Astrocyte of the cerebellum (primary cell): ENCODE measurements at regions not wholly inside any gene's neighbourhood (a gene's known extent, or its start where the extent isn't known, plus 50 kb on each side); places are given as distances from the start of the nearest gene placed in this dataset.
"Not testable (repeated sequence)": the region's sequence is repeated elsewhere in the genome, so short reads cannot be mapped to it uniquely, and the experiment has no call there.

Source experiments
- DNase-seq: peaks from one replicate; pipeline ENCODE4 v3.0.0-alpha.2; 2011; ENCODE audit warnings: low read depth
- H3K4me3 ChIP-seq: 2 replicates; pipeline ENCODE4 v1.5.1; 2011; ENCODE audit warnings: mild to moderate bottlenecking, low read depth, low read length, moderate library complexity
- CTCF ChIP-seq: IDR thresholded peaks from 2 replicates; pipeline ENCODE4 v1.5.1; 2012; ENCODE audit warnings: low read length, low read depth, moderate library complexity, mild to moderate bottlenecking; ENCODE audit errors: missing control alignments
- in situ Hi-C: cut with HindIII; loops from 2 replicates; pipeline ENCODE4 v1.10.0; 2017; ENCODE audit warnings: low sequenced_read_pairs

GRCh38 chr12:97650242-97650641 is 187.6 kb downstream of the RMST start:
- no peak overlapping the region for H3K4me3 ChIP-seq
- no peak for DNase-seq
- TF ChIP-seq CTCF: no peak
- in situ Hi-C loops: no loop called here

- H3K4me3 ChIP-seq, DNase-seq, in situ Hi-C loops: not testable (repeated sequence)
These were observed 193.9 kb downstream of the RMST start for GRCh38 chr12:97656548-97656947.

GRCh38 chr12:97659117-97659880 is 196.7 kb downstream of the RMST start:
- H3K4me3 ChIP-seq: no peak overlapping the region
- DNase-seq: no peak
- in situ Hi-C loops: no loop called here
- TF ChIP-seq CTCF: no peak

- no peak overlapping the region for H3K4me3 ChIP-seq
- no peak for TF ChIP-seq CTCF
- in situ Hi-C loops: no loop called here
- DNase-seq: no peak
These were observed 203.7 kb downstream of the RMST start for GRCh38 chr12:97666263-97666662.

GRCh38 chr12:97672870-97673269 is 210.3 kb downstream of the RMST start:
- no peak for TF ChIP-seq CTCF
- in situ Hi-C loops: no loop called here
- no peak overlapping the region for H3K4me3 ChIP-seq
- no peak for DNase-seq

- DNase-seq: no peak
- no peak overlapping the region for H3K4me3 ChIP-seq
- in situ Hi-C loops: no loop called here
- TF ChIP-seq CTCF: no peak
These were observed 218.1 kb downstream of the RMST start for GRCh38 chr12:97680751-97681150.

GRCh38 chr12:97681612-97682504 is 219.3 kb downstream of the RMST start:
- no peak overlapping the region for H3K4me3 ChIP-seq
- no peak for TF ChIP-seq CTCF
- no peak for DNase-seq
- in situ Hi-C loops: no loop called here
